ENCODE measurements at regions not wholly inside any gene's neighbourhood (a gene's known extent, or its start where the extent isn't known, plus 50 kb on each side); places are given as distances from the start of the nearest gene placed in this dataset.

GRCh38 chr10:22851865-22852239 lies 76.0 kb upstream of the ARMC3 start:
- no peak for DNase-seq (ENCODE audit: low spot score)
- peak overlapping the region in 1 of 2 donors; percentile 93 for H3K27ac ChIP-seq
- TF ChIP-seq, protein P1, sequence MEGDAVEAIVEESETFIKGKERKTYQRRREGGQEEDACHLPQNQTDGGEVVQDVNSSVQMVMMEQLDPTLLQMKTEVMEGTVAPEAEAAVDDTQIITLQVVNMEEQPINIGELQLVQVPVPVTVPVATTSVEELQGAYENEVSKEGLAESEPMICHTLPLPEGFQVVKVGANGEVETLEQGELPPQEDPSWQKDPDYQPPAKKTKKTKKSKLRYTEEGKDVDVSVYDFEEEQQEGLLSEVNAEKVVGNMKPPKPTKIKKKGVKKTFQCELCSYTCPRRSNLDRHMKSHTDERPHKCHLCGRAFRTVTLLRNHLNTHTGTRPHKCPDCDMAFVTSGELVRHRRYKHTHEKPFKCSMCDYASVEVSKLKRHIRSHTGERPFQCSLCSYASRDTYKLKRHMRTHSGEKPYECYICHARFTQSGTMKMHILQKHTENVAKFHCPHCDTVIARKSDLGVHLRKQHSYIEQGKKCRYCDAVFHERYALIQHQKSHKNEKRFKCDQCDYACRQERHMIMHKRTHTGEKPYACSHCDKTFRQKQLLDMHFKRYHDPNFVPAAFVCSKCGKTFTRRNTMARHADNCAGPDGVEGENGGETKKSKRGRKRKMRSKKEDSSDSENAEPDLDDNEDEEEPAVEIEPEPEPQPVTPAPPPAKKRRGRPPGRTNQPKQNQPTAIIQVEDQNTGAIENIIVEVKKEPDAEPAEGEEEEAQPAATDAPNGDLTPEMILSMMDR (IDR thresholded peaks at IDR 0.05) = no peak
- H3K4me3 ChIP-seq = no peak overlapping the region

- Histone ChIP-seq H3K4me3 (no peak overlapping the region), H3K27ac (peak overlapping the region; percentile 89 to 93)
- TF ChIP-seq, protein P1 (IDR thresholded peaks at IDR 0.05) = no peak
- DNase-seq (ENCODE audit: low spot score) = no peak
Observed at GRCh38 chr10:22850541-22850940, 77.3 kb upstream of the ARMC3 start.

DNA sequence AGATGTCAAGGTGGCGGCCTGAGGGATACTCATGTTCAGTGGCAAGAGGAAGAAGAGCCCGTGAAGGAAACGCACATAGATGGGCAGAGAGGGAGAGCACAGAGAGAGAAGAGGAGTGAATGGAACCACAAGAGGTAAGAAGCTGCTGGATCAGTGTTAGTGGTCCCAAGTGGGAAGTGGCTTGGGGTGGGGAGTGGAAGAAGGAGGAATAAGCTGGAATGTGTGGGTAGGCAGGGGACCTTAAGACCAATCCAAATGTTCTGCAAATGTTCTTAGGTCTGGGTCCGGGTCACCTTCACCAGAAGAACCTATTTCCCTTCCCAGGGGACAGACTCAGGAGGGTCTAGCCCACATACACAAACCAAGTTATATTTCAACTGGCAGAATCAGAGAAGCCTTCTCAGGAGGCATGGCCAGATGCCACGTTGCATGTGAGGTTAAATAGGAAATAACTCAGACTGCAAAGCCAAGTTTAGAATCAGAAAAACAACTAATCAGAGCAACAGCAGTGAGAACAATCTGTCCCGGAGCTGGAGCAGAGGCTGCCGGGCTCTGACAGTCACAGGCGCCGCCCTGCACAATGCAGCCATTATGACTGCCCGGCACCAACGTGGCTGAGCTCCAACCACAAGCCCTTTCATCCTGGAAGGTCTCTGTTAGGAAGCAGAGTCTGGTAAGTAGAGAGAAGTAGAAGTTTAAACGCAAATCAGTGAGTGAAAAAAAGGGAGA lies 78.6 kb upstream of the ARMC3 start:
- peak; percentile 93 for DNase-seq (ENCODE audit: low spot score)
- TF ChIP-seq, protein P1 (IDR thresholded peaks at IDR 0.05) = no peak
- Histone ChIP-seq H3K27ac (peak overlapping the region; percentile 89 to 93), H3K4me3 (peak overlapping the region; percentile 42)

DNA sequence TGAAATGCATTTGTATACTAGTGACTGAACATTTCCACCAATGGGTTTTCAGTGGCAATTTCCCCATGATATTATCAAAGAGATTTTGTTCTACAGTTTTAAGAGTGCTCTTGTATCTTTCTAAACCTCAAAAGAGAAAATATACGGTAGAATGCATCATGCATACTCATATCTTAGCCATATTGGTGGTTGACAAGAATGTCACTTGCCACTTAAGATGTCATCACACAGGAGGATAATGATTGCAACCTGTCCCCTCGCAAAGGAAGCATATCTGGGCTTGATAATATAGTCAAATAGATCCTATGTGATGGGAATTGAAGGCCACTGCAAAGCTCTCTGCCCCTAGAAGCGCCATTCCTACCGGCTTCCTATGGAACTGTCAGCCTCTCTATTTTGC lies 79.3 kb upstream of the ARMC3 start:
- no peak for DNase-seq (ENCODE audit: low spot score)
- H3K4me3 ChIP-seq = no peak overlapping the region
- H3K27ac ChIP-seq = peak overlapping the region; percentile 89 to 93
- TF ChIP-seq, protein P1 (IDR thresholded peaks at IDR 0.05) = no peak

- H3K4me3 ChIP-seq = no peak overlapping the region
- TF ChIP-seq, protein P1 (IDR thresholded peaks at IDR 0.05) = no peak
- DNase-seq (ENCODE audit: low spot score) = no peak
- no peak overlapping the region for H3K27ac ChIP-seq
Observed at GRCh38 chr10:22846294-22846693, 81.6 kb upstream of the ARMC3 start.

DNA sequence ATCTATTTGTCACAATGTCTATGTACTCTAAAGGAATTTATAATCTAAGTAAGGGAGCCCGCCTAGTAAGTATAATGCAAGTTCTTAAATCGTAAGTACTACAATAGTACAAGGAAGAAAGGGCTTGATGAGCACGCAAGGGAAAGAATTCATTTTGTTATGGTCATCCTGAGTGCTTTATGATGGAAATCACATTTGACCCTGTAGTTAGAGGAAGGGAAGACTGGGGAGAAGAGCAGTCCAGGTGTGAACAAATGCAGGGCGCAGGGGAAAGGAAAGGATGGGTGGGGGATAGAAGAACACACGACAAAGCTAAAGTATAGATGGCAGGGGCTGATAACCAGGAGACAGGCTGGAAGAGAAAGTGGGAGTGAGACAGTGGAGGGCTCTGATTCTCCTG lies 88.2 kb upstream of the ARMC3 start:
- TF ChIP-seq, protein P1 (IDR thresholded peaks at IDR 0.05) = no peak
- no peak for DNase-seq (ENCODE audit: low spot score)
- Histone ChIP-seq H3K27ac (no peak overlapping the region), H3K4me3 (no peak overlapping the region)

- TF ChIP-seq, protein P1 (IDR thresholded peaks at IDR 0.05) = no peak
- no peak for DNase-seq (ENCODE audit: low spot score)
- Histone ChIP-seq H3K27ac (no peak overlapping the region), H3K4me3 (no peak overlapping the region)
Observed at GRCh38 chr10:22837771-22838170, 90.1 kb upstream of the ARMC3 start.
